ENCODE measurements at regions not wholly inside any gene's neighbourhood (a gene's known extent, or its start where the extent isn't known, plus 50 kb on each side); places are given as distances from the start of the nearest gene placed in this dataset.

- DNase-seq = no peak
These were observed 163.2 kb downstream of the RSL24D1 start for GRCh38 chr15:55033574-55033973.

GRCh38 chr15:55031727-55032126 is 165.0 kb downstream of the RSL24D1 start:
- intact Hi-C loops (cut with DNase I) = no loop called here
- no peak for DNase-seq

More at GRCh38 chr15:55033574-55033973, 163.2 kb downstream of the RSL24D1 start:
- intact Hi-C loops (cut with DNase I) = no loop called here

- intact Hi-C loops (cut with DNase I) = no loop called here
- no peak for DNase-seq
These were observed 170.4 kb downstream of the RSL24D1 start for GRCh38 chr15:55026381-55026780.

- intact Hi-C loops (cut with DNase I) = no loop called here
- DNase-seq = no peak
These were observed 179.1 kb downstream of the RSL24D1 start for GRCh38 chr15:55017635-55018034.

- intact Hi-C loops (cut with DNase I) = no loop called here
- DNase-seq = no peak
These were observed 180.5 kb downstream of the RSL24D1 start for GRCh38 chr15:55016225-55016624.

GRCh38 chr15:55015093-55015445 is 181.7 kb downstream of the RSL24D1 start:
- intact Hi-C loops (cut with DNase I) = no loop called here
- DNase-seq = no peak

GRCh38 chr15:55014391-55015092 is 182.2 kb downstream of the RSL24D1 start:
- intact Hi-C loops (cut with DNase I) = no loop called here
- no peak for DNase-seq

- no peak for DNase-seq
- intact Hi-C loops (cut with DNase I) = no loop called here
These were observed 188.3 kb downstream of the RSL24D1 start for GRCh38 chr15:55008421-55008820.

GRCh38 chr15:55007561-55007960 is 189.2 kb downstream of the RSL24D1 start:
- DNase-seq = no peak

GRCh38 chr15:55005679-55006078 is 191.1 kb downstream of the RSL24D1 start:
- intact Hi-C loops (cut with DNase I) = no loop called here
- DNase-seq = no peak

More at GRCh38 chr15:55007561-55007960, 189.2 kb downstream of the RSL24D1 start:
- intact Hi-C loops (cut with DNase I) = no loop called here

GRCh38 chr15:55003965-55004873 is 192.5 kb downstream of the RSL24D1 start:
- intact Hi-C loops (cut with DNase I) = no loop called here
- DNase-seq = peak in 4 of 10 donors; percentile 6 to 83 (median 40)

- no peak for DNase-seq
- intact Hi-C loops (cut with DNase I) = no loop called here
These were observed 198.1 kb downstream of the RSL24D1 start for GRCh38 chr15:54998661-54999060.

GRCh38 chr15:54990793-54991192 is 205.9 kb downstream of the RSL24D1 start:
- intact Hi-C loops (cut with DNase I) = no loop called here
- peak in 1 of 10 donors; percentile 66 for DNase-seq

- no peak for DNase-seq
- intact Hi-C loops (cut with DNase I) = no loop called here
These were observed 208.9 kb downstream of the RSL24D1 start for GRCh38 chr15:54987881-54988280.

GRCh38 chr15:54979964-54980363 is 216.8 kb downstream of the RSL24D1 start:
- no peak for DNase-seq
- intact Hi-C loops (cut with DNase I) = no loop called here

GRCh38 chr15:54962637-54963036 is 234.1 kb downstream of the RSL24D1 start:
- intact Hi-C loops (cut with DNase I) = no loop called here

GRCh38 chr15:54960266-54960665 is 236.5 kb downstream of the RSL24D1 start:
- DNase-seq = no peak
- intact Hi-C loops (cut with DNase I) = no loop called here

More at GRCh38 chr15:54962637-54963036, 234.1 kb downstream of the RSL24D1 start:
- DNase-seq = no peak

- no peak for DNase-seq
- intact Hi-C loops (cut with DNase I) = no loop called here
These were observed 255.3 kb downstream of the RSL24D1 start for GRCh38 chr15:54941417-54941816.

- no peak for DNase-seq
- intact Hi-C loops (cut with DNase I) = no loop called here
These were observed 279.4 kb downstream of the RSL24D1 start for GRCh38 chr15:54917312-54917711.

GRCh38 chr15:54915380-54915779 is 281.4 kb downstream of the RSL24D1 start:
- intact Hi-C loops (cut with DNase I) = no loop called here
- no peak for DNase-seq

GRCh38 chr15:54884312-54884711 is 312.4 kb downstream of the RSL24D1 start:
- DNase-seq = no peak
- intact Hi-C loops (cut with DNase I) = no loop called here

- intact Hi-C loops (cut with DNase I) = no loop called here
- DNase-seq = no peak
These were observed 336.8 kb downstream of the RSL24D1 start for GRCh38 chr15:54859982-54860381.
